ENCODE measurements at regions not wholly inside any gene's neighbourhood (a gene's known extent, or its start where the extent isn't known, plus 50 kb on each side); places are given as distances from the start of the nearest gene placed in this dataset.

- TF ChIP-seq HDAC2 (IDR thresholded peaks at IDR 0.05) (no peak), RFX5 (IDR thresholded peaks at IDR 0.05) (no peak), HMGXB4 (CRISPR knock-in tag; IDR thresholded peaks at IDR 0.05; ENCODE audit: borderline replicate concordance) (no peak), CTCF (IDR thresholded peaks at IDR 0.05) (no peak), EHF (CRISPR knock-in tag; IDR thresholded peaks at IDR 0.05) (no peak)
- TF ChIP-seq, protein P1, sequence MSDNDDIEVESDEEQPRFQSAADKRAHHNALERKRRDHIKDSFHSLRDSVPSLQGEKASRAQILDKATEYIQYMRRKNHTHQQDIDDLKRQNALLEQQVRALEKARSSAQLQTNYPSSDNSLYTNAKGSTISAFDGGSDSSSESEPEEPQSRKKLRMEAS (IDR thresholded peaks at IDR 0.05), result no peak
These were observed 1238.0 kb upstream of the NRXN1 start for GRCh38 chr2:52269696-52270485.

Measured in A549 (cell line).